ENCODE measurements at regions not wholly inside any gene's neighbourhood (a gene's known extent, or its start where the extent isn't known, plus 50 kb on each side); places are given as distances from the start of the nearest gene placed in this dataset.

GRCh38 chr9:89813482-89813881, 208.7 kb downstream of the GADD45G start:
- no peak overlapping the region for H3K9ac ChIP-seq (ENCODE audit: low read length)
- H3K27ac ChIP-seq (ENCODE audit: low read depth, low read length) = no peak overlapping the region
- no peaks in the 10 kb centered on the region for H3K9me2 ChIP-seq (replicated peaks; ENCODE audit: insufficient read depth, low read length)
- H3K4me2 ChIP-seq (ENCODE audit: low read depth, low read length, poor library complexity, severe bottlenecking) = no peak overlapping the region
- no peaks in the 10 kb centered on the region for H3K9me3 ChIP-seq (ENCODE audit: insufficient read depth, low read length)
- H3F3A ChIP-seq (ENCODE audit: insufficient read depth) = no peaks in the 10 kb centered on the region
- H3K36me3 ChIP-seq (ENCODE audit: low read length) = no peaks in the 10 kb centered on the region
- H2AFZ ChIP-seq (ENCODE audit: low read depth, low read length, severe bottlenecking) = no peak overlapping the region
- H4K20me1 ChIP-seq (ENCODE audit: low read depth, low read length) = no peaks in the 10 kb centered on the region
- H3K79me2 ChIP-seq (ENCODE audit: insufficient read depth, low read length) = no peaks in the 10 kb centered on the region
- TF ChIP-seq EZH2phosphoT487 (conservative IDR thresholded peaks at IDR 0.05; ENCODE audit: low read length) = no peak
- TF ChIP-seq, protein P1, sequence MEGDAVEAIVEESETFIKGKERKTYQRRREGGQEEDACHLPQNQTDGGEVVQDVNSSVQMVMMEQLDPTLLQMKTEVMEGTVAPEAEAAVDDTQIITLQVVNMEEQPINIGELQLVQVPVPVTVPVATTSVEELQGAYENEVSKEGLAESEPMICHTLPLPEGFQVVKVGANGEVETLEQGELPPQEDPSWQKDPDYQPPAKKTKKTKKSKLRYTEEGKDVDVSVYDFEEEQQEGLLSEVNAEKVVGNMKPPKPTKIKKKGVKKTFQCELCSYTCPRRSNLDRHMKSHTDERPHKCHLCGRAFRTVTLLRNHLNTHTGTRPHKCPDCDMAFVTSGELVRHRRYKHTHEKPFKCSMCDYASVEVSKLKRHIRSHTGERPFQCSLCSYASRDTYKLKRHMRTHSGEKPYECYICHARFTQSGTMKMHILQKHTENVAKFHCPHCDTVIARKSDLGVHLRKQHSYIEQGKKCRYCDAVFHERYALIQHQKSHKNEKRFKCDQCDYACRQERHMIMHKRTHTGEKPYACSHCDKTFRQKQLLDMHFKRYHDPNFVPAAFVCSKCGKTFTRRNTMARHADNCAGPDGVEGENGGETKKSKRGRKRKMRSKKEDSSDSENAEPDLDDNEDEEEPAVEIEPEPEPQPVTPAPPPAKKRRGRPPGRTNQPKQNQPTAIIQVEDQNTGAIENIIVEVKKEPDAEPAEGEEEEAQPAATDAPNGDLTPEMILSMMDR (IDR thresholded peaks at IDR 0.05; ENCODE audit: insufficient read depth, low read length, poor library complexity, severe bottlenecking) = no peak
- H3K27me3 ChIP-seq (ENCODE audit: low read length) = no peaks in the 10 kb centered on the region
- no peak overlapping the region for H3K4me3 ChIP-seq (ENCODE audit: insufficient read depth, low read length, poor library complexity, severe bottlenecking)

- Histone ChIP-seq H3K36me3 (ENCODE audit: low read length) (no peaks in the 10 kb centered on the region), H3K9me2 (replicated peaks; ENCODE audit: insufficient read depth, low read length) (no peaks in the 10 kb centered on the region), H3K27me3 (ENCODE audit: low read length) (no peaks in the 10 kb centered on the region), H4K20me1 (ENCODE audit: low read depth, low read length) (no peaks in the 10 kb centered on the region), H3K4me3 (ENCODE audit: insufficient read depth, low read length, poor library complexity, severe bottlenecking) (no peak overlapping the region), H3K79me2 (ENCODE audit: insufficient read depth, low read length) (no peaks in the 10 kb centered on the region), H3K9ac (ENCODE audit: low read length) (no peak overlapping the region), H3K27ac (ENCODE audit: low read depth, low read length) (no peak overlapping the region), H3K9me3 (ENCODE audit: insufficient read depth, low read length) (no peaks in the 10 kb centered on the region), H3K4me2 (ENCODE audit: low read depth, low read length, poor library complexity, severe bottlenecking) (no peak overlapping the region), H3F3A (ENCODE audit: insufficient read depth) (no peaks in the 10 kb centered on the region), H2AFZ (ENCODE audit: low read depth, low read length, severe bottlenecking) (no peak overlapping the region)
- TF ChIP-seq, protein P1 (IDR thresholded peaks at IDR 0.05; ENCODE audit: insufficient read depth, low read length, poor library complexity, severe bottlenecking) = no peak
- TF ChIP-seq EZH2phosphoT487 (conservative IDR thresholded peaks at IDR 0.05; ENCODE audit: low read length) = no peak
These were observed 209.7 kb downstream of the GADD45G start for GRCh38 chr9:89814340-89815040.

- Histone ChIP-seq H3K4me3 (ENCODE audit: insufficient read depth, low read length, poor library complexity, severe bottlenecking) (no peak overlapping the region), H3K79me2 (ENCODE audit: insufficient read depth, low read length) (no peaks in the 10 kb centered on the region), H3F3A (ENCODE audit: insufficient read depth) (no peaks in the 10 kb centered on the region), H3K4me2 (ENCODE audit: low read depth, low read length, poor library complexity, severe bottlenecking) (no peak overlapping the region), H3K36me3 (ENCODE audit: low read length) (no peaks in the 10 kb centered on the region), H4K20me1 (ENCODE audit: low read depth, low read length) (no peaks in the 10 kb centered on the region), H3K9me2 (replicated peaks; ENCODE audit: insufficient read depth, low read length) (no peaks in the 10 kb centered on the region), H3K27me3 (ENCODE audit: low read length) (no peaks in the 10 kb centered on the region), H3K9ac (ENCODE audit: low read length) (no peak overlapping the region), H3K27ac (ENCODE audit: low read depth, low read length) (no peak overlapping the region), H2AFZ (ENCODE audit: low read depth, low read length, severe bottlenecking) (no peak overlapping the region), H3K9me3 (ENCODE audit: insufficient read depth, low read length) (no peaks in the 10 kb centered on the region)
- no peak for TF ChIP-seq EZH2phosphoT487 (conservative IDR thresholded peaks at IDR 0.05; ENCODE audit: low read length)
- TF ChIP-seq, protein P1 (IDR thresholded peaks at IDR 0.05; ENCODE audit: insufficient read depth, low read length, poor library complexity, severe bottlenecking) = no peak
These were observed 210.5 kb downstream of the GADD45G start for GRCh38 chr9:89815061-89815902.

Data from SU-DHL-6 (cell line).